GM18868 (cell line): ENCODE measurements at regions not wholly inside any gene's neighbourhood (a gene's known extent, or its start where the extent isn't known, plus 50 kb on each side); places are given as distances from the start of the nearest gene placed in this dataset.

ENCODE experiments used
- ATAC-seq: cut with Tn5 transposase; IDR thresholded peaks from one replicate; pipeline ENCODE4 v1.9.1; 2021; ENCODE audit warnings: mild to moderate bottlenecking, moderate library complexity; ENCODE audit not compliant: unreplicated experiment

- ATAC-seq = no peak
Observed at GRCh38 chr18:11279461-11279860, 130.1 kb upstream of the PIEZO2 start.

- ATAC-seq = no peak
Observed at GRCh38 chr18:11276678-11277077, 127.3 kb upstream of the PIEZO2 start.

- no peak for ATAC-seq
Observed at GRCh38 chr18:11274144-11274794, 124.9 kb upstream of the PIEZO2 start.

GRCh38 chr18:11272516-11272915, 123.1 kb upstream of the PIEZO2 start:
- ATAC-seq = no peak

- no peak for ATAC-seq
Observed at GRCh38 chr18:11271954-11272353, 122.6 kb upstream of the PIEZO2 start.

GRCh38 chr18:11269257-11269656, 119.9 kb upstream of the PIEZO2 start:
- ATAC-seq = no peak

- no peak for ATAC-seq
Observed at GRCh38 chr18:11268741-11269233, 119.4 kb upstream of the PIEZO2 start.

GRCh38 chr18:11268153-11268552, 118.8 kb upstream of the PIEZO2 start:
- no peak for ATAC-seq

GRCh38 chr18:11266781-11267480, 117.6 kb upstream of the PIEZO2 start:
- ATAC-seq = no peak

- ATAC-seq = no peak
Observed at GRCh38 chr18:11261486-11261885, 112.1 kb upstream of the PIEZO2 start.

- ATAC-seq = no peak
Observed at GRCh38 chr18:11260961-11261461, 111.6 kb upstream of the PIEZO2 start.

GRCh38 chr18:11259469-11260150, 110.2 kb upstream of the PIEZO2 start:
- no peak for ATAC-seq

- ATAC-seq = no peak
Observed at GRCh38 chr18:11258039-11258610, 108.8 kb upstream of the PIEZO2 start.

GRCh38 chr18:11256251-11256650, 106.9 kb upstream of the PIEZO2 start:
- ATAC-seq = no peak

GRCh38 chr18:11251891-11252270, 102.5 kb upstream of the PIEZO2 start:
- no peak for ATAC-seq

- no peak for ATAC-seq
Observed at GRCh38 chr18:11251229-11251890, 102.0 kb upstream of the PIEZO2 start.

- ATAC-seq = no peak
Observed at GRCh38 chr18:11249391-11249790, 100.0 kb upstream of the PIEZO2 start.

GRCh38 chr18:11247381-11247970, 98.1 kb upstream of the PIEZO2 start:
- no peak for ATAC-seq

- ATAC-seq = no peak
Observed at GRCh38 chr18:11246495-11247300, 97.3 kb upstream of the PIEZO2 start.

GRCh38 chr18:11245879-11246278, 96.5 kb upstream of the PIEZO2 start:
- ATAC-seq = no peak
